Erythroblast (primary cell): ENCODE measurements at regions not wholly inside any gene's neighbourhood (a gene's known extent, or its start where the extent isn't known, plus 50 kb on each side); places are given as distances from the start of the nearest gene placed in this dataset.

Source experiments
- GATA1 ChIP-seq: IDR thresholded peaks from 2 replicates; pipeline ENCODE4 v1.6.1; 2011; ENCODE audit warnings: low read depth, mild to moderate bottlenecking, control low read depth, low read length, moderate library complexity
- POLR2A ChIP-seq: IDR thresholded peaks from 2 replicates; pipeline ENCODE4 v1.6.1; 2011; ENCODE audit warnings: mild to moderate bottlenecking, low read length

- TF ChIP-seq POLR2A (no peak), GATA1 (no peak)
Observed at GRCh38 chr17:72011561-72011960, 109.3 kb upstream of the SOX9 start.
